Heart left ventricle (tissue), 16 donors: ENCODE measurements at regions not wholly inside any gene's neighbourhood (a gene's known extent, or its start where the extent isn't known, plus 50 kb on each side); places are given as distances from the start of the nearest gene placed in this dataset.

ENCODE experiments used
- ATAC-seq, 4 donors: fragments of 200-7000 bp; cut with Tn5 transposase; one replicate each; pipeline ENCODE4 v1.9.1; 2020 to 2022; ENCODE audit warnings: moderate library complexity in 4 of 4, mild to moderate bottlenecking in 3 of 4, moderate number of reproducible peaks in 1 of 4
- DNase-seq, 5 donors: peaks; one replicate each; pipeline ENCODE4 v3.0.0-alpha.2; 2020
- H3K27ac ChIP-seq, 12 donors: fragments of 200-600 bp; sonication (generic) in 4 of 12; one replicate each; pipeline versions ENCODE4 v1.5.0 to v1.8.0; 2016 to 2022; ENCODE audit warnings: mild to moderate bottlenecking in 2 of 12
- H3K27me3 ChIP-seq, 9 donors: fragments of 200-600 bp; sonication (generic) in 2 of 9; one replicate each; pipeline versions ENCODE4 v1.5.1 to v1.8.0; 2016 to 2022; ENCODE audit warnings: mild to moderate bottlenecking in 3 of 9
- H3K36me3 ChIP-seq, 9 donors: fragments of 200-600 bp; sonication (generic) in 2 of 9; one replicate each; pipeline versions ENCODE4 v1.5.0 to v1.8.0; 2018 to 2022; ENCODE audit warnings: mild to moderate bottlenecking in 2 of 9
- H3K4me1 ChIP-seq, 12 donors: fragments of 200-600 bp; sonication (generic) in 4 of 12; one replicate each; pipeline versions ENCODE4 v1.5.0 to v1.8.0; 2016 to 2022; ENCODE audit warnings: mild to moderate bottlenecking in 3 of 12
- H3K4me3 ChIP-seq, 12 donors: fragments of 200-600 bp; sonication (generic) in 4 of 12; one replicate each; pipeline versions ENCODE4 v1.5.0 to v1.8.0; 2017 to 2022; ENCODE audit warnings: mild to moderate bottlenecking in 9 of 12, moderate library complexity in 4 of 12
- H3K9me3 ChIP-seq, 12 donors: fragments of 200-600 bp; sonication (generic) in 4 of 12; one replicate each; pipeline versions ENCODE4 v1.5.0 to v1.8.0; 2016 to 2022; ENCODE audit warnings: mild to moderate bottlenecking in 1 of 12
- POLR2A ChIP-seq, 2 donors: fragments of 450-650 bp; IDR thresholded peaks; one replicate each; pipeline ENCODE4 v1.6.1; 2017; ENCODE audit warnings: antibody characterized with exemption in 2 of 2, mild to moderate bottlenecking in 2 of 2, moderate library complexity in 2 of 2
- WGBS, 4 donors: extraction: QIAGEN DNeasy Blood & Tissue Kit in 2 of 4; methylation state at CpG; one replicate each; pipeline versions ENCODE4 v1.1.5 to v1.1.7; 2013 to 2018; 5-methylcytosine and 5-hydroxymethylcytosine counted together
- intact Hi-C, 10 donors: fragments of 100-400 bp; cut with DNase I; formaldehyde crosslinking; loops; one replicate each; pipeline versions ENCODE4 v1.11.1 to v1.14.2; 2022
- TF ChIP-seq, protein P1 (sequence below), 12 donors: fragments of 200-600 bp; sonication (generic) in 4 of 12; IDR thresholded peaks; one replicate each; pipeline versions ENCODE4 v1.5.0 to v1.8.0; 2018 to 2022; ENCODE audit warnings: antibody characterized with exemption in 12 of 12, mild to moderate bottlenecking in 5 of 12
- donor health status: ischemic (EF 13 %, LVEDD 7.1; RV severe dilation, severe dysfunction).
- donor health status: healthy with polysubstance abuse.
- donor health status: DM: no; HTN: yes; CAD: no.
- donor health status: DM: no; HTN: no; CAD: no.
- donor health status: ischemic (EF 25% LVEDD 6.9; RV normal size, moderate dysfunction).
- donor health status: ischemic (EF 25% LVEDD 5.7; RV mildly dilated, moderate dysfunction).
- donor health status: healthy.
- donor health status: DM: yes; HTN: yes; CAD: no.
- donor health status: ischemic (EF 35%, LVEDD 5.7; RV mildly dilated, moderate dysfunction).
- donor health status: nonischemic (EF 11% LVEDD 7.7; RV severe dilation, severe dysfunction).
- donor health status: DM: yes; HTN: yes; CAD: no.
- donor health status: PGD.
- donor health status: ischemic (EF 29% LVEDD 5.4; RV normal size, mild dysfunction).
- donor health status: nonischemic (EF 23%, LVEDD 6.1; RV moderate dilation, normal function).

- no peak overlapping the region for H3K27ac ChIP-seq
- no peak overlapping the region for H3K4me3 ChIP-seq
- H3K9me3 ChIP-seq, result peaks cover 0 to 32% (median 0%) of the 10 kb centered on the region in 12 donors
- no peaks in the 10 kb centered on the region for H3K27me3 ChIP-seq
- WGBS, 4 donors, result 55 to 66% (median 61%) methylated on average over 6 of the region's 6 CpGs
- H3K4me1 ChIP-seq, result no peaks in the 10 kb centered on the region
- no peaks in the 10 kb centered on the region for H3K36me3 ChIP-seq
- ATAC-seq (no peak), DNase-seq (no peak)
- intact Hi-C loops, result no loop called here
- TF ChIP-seq, protein P1, sequence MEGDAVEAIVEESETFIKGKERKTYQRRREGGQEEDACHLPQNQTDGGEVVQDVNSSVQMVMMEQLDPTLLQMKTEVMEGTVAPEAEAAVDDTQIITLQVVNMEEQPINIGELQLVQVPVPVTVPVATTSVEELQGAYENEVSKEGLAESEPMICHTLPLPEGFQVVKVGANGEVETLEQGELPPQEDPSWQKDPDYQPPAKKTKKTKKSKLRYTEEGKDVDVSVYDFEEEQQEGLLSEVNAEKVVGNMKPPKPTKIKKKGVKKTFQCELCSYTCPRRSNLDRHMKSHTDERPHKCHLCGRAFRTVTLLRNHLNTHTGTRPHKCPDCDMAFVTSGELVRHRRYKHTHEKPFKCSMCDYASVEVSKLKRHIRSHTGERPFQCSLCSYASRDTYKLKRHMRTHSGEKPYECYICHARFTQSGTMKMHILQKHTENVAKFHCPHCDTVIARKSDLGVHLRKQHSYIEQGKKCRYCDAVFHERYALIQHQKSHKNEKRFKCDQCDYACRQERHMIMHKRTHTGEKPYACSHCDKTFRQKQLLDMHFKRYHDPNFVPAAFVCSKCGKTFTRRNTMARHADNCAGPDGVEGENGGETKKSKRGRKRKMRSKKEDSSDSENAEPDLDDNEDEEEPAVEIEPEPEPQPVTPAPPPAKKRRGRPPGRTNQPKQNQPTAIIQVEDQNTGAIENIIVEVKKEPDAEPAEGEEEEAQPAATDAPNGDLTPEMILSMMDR (IDR thresholded peaks at IDR 0.05), result no peak
- no peak for TF ChIP-seq POLR2A (IDR thresholded peaks at IDR 0.05)
Observed at GRCh38 chrX:4240541-4241194, 527.2 kb upstream of the PRKX start.

DNA sequence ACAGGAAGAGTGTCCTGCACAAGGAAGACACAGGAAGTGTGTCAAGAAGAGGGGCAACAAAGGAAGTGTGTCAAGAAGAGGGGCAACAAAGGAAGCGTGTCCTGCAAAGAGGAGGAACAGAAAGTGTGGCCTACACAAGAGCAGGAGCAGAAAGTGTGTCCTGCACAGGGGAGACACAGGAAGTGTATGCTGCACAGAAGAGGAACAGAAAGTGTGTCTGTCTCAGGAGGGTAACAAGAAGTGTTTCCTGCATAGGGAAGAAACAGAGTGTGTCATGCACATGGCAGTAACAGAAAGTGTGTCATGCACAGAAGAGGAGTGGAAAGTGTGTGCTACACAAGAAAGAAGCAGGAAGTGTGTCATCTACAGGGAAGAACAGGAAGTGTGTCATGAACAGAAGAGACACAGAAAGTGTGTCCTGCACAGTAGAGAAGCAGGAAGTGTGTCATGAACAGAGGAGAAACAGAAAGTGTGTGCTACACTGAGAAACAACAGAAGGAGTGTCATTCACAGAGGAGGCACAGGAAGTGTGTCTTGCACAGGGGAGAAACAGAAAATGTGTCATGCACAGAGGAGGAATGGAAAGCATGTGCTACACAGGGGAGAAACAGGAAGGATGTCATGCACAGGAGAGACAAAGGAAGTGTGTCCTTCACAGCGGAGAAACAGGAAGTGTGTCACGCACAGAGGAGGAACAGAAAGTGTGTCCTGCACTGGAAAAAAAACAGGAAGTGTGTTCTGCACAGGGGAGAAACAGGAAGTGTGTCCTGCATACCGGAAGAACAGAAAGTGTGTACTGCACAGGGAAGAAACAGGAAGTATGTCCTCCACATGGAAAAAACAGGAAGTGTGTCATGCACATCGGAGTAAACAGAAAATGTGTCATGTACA is 526.4 kb upstream of the PRKX start:
- Histone ChIP-seq H3K27me3 (no peaks in the 10 kb centered on the region), H3K4me3 (no peak overlapping the region), H3K36me3 (no peaks in the 10 kb centered on the region), H3K4me1 (no peaks in the 10 kb centered on the region), H3K9me3 (peaks cover 0 to 32% (median 0%) of the 10 kb centered on the region in 12 donors), H3K27ac (no peak overlapping the region)
- WGBS, 4 donors, result 55 to 71% (median 67%) methylated on average over 5 of the region's 5 CpGs
- intact Hi-C loops, result no loop called here
- TF ChIP-seq POLR2A (IDR thresholded peaks at IDR 0.05), result no peak
- TF ChIP-seq, protein P1 (IDR thresholded peaks at IDR 0.05), result no peak
- DNase-seq, result no peak
- no peak for ATAC-seq

DNA sequence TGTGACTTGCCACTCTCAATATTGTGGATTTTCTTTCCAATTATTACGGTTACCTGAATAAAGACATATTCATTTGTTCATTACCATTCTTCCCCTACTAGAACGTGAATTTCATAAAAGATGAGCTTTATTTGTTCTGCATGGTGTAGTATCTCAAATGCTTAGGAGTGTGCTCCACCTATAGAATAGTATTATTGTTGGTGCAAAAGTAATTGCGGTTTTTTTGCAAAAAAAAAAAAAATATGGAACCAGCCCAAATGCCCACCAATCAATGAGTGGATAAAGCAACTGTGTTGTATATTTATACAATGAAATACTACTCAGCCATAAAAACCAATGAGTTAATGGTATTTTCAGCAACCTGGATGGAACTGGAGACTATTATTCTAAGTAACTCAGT is 525.5 kb upstream of the PRKX start:
- Histone ChIP-seq H3K27me3 (no peaks in the 10 kb centered on the region), H3K4me3 (no peak overlapping the region), H3K9me3 (peaks cover 0 to 32% (median 0%) of the 10 kb centered on the region in 12 donors), H3K4me1 (no peaks in the 10 kb centered on the region), H3K27ac (no peak overlapping the region), H3K36me3 (no peaks in the 10 kb centered on the region)
- no peak for TF ChIP-seq POLR2A (IDR thresholded peaks at IDR 0.05)
- TF ChIP-seq, protein P1 (IDR thresholded peaks at IDR 0.05), result no peak
- intact Hi-C loops, result no loop called here
- ATAC-seq, result no peak
- WGBS, 4 donors, result 75 to 83% (median 82%) methylated on average over 3 of the region's 3 CpGs
- no peak for DNase-seq

DNA sequence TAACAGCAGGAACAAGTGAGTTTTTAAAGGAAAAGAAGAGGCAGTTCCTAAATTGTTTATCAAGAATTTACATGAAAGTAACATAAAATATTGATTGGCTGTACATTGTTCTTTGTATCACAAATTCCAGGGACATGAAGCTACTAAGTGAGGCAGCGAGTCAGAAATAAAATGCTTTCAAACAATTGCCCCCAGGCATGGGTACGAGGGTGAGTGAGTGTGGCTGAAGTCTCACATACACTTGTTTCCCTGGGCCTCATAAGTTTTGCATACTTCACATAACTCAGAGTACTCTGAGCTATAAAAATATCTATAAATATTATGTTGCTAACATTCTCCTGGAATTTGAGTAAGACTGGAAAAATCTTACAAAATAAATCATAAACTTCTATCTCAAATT is 511.6 kb upstream of the PRKX start:
- no peak overlapping the region for H3K27ac ChIP-seq
- no peak overlapping the region for H3K4me3 ChIP-seq
- no peaks in the 10 kb centered on the region for H3K27me3 ChIP-seq
- TF ChIP-seq, protein P1 (IDR thresholded peaks at IDR 0.05), result no peak
- no peaks in the 10 kb centered on the region for H3K36me3 ChIP-seq
- WGBS, 4 donors, result 25 to 40% (median 31%) methylated on average over 2 of the region's 2 CpGs
- intact Hi-C loops, result no loop called here
- DNase-seq, result no peak
- H3K4me1 ChIP-seq, result no peaks in the 10 kb centered on the region
- ATAC-seq, result no peak
- H3K9me3 ChIP-seq, result no peaks in the 10 kb centered on the region
